GM21619 (cell line): ENCODE measurements at regions not wholly inside any gene's neighbourhood (a gene's known extent, or its start where the extent isn't known, plus 50 kb on each side); places are given as distances from the start of the nearest gene placed in this dataset.

ENCODE experiments used
- ATAC-seq: cut with Tn5 transposase; IDR thresholded peaks from one replicate; pipeline ENCODE4 v1.9.1; 2021; ENCODE audit not compliant: unreplicated experiment

DNA sequence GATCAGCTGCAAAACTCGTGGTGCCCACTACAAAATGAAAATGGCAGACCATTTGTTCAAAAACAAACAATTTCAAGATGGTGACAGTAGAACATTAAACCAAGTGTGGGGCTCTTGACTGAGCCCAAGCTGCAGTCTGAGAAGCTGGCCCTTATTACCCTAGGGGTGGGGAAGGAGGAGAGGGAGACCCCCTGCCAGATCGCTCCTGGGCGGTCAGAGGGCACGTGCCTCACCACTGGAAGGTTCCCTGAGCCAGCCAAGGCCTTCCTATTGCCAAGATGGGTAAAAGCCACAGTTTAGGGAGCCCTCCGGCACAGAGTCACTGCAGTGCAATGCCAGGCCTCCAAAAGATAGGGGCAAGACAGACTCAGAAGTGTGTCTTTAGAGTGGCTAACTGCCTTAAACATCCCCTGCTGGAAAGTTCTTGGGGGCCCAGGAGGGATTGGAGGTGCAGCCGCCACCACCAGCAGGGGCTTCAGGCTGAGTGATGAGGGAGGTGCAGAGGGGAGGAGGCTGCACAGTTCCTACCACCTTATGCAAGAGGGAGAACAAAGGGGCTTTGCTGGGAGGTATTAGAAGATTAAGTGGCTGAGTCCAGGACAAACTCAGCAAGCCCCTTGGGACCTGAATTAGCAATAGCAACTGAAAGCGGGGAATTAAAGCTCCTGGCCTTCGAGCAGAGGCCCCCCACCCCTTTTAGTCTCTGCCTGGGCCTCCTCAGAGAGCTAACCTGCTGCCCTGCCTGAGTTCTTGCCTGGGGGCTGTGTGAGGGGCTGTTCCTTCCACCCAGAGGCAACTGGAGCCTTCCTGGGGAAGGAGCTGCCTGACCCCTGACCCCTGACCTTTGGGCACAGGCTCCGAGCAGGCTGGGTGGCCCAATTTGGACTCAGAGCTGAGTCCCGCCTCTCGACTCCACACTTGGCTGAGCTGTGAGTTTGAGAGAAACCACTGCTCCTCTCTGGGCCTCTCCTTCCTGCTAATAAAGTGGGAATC is 88.4 kb downstream of the VEGFA start:
- no peak for ATAC-seq

DNA sequence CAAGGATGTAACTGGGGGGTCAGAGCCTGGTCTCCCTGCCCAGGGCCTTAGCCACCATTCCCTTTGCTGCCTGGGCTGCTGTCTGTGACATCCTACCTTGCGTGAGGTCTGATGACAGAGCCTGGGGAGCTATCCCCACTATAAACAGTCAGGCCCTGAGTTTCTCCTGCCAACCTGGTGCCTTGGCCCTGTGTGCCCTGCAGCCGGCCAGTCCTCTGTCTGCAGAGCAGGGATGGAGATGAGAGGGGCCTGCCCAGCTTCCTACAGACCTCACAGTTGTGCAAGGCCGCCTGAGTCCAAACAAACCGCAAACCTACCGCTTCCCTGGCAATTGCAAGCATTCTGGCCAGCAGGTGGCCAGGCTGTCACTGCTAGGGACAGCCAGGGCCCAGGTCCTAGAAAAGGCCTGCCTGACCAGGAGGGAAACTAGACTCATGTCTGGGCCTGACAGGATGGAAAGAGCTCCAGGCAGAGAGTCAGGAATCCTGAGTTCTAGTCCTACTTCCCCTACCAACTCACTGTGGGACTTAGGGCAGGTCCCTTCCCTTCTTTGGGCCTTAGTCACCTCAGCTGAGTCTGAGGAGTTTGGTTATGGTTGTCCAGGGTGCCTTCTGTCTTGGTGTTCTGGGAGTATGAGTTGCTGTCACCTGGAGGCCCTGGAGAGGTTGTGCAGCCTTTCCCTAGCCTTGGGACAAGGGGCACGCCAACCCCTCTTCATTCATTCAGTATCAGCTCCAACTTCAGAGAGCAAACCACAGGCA is 86.2 kb downstream of the VEGFA start:
- ATAC-seq, result no peak

DNA sequence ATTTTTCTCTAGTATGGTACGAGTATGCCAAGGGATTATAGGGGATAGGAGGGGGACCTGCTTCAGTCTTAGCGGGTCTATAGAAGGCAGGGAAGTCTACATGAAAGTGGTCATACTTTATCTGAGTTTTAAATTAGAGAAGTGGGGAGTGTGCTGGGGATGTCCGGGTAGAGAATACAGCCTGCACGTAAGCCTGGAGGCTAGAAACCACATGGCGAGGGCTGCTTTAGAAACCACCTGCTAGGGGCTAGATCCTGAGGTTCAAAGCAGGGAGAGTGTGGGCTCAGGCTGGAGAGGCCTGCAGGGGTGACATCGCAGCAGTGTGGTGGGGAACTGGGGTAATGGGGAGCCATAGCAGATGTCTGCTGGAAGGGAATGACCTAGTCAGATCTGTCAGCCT is 85.2 kb downstream of the VEGFA start:
- ATAC-seq, result no peak

DNA sequence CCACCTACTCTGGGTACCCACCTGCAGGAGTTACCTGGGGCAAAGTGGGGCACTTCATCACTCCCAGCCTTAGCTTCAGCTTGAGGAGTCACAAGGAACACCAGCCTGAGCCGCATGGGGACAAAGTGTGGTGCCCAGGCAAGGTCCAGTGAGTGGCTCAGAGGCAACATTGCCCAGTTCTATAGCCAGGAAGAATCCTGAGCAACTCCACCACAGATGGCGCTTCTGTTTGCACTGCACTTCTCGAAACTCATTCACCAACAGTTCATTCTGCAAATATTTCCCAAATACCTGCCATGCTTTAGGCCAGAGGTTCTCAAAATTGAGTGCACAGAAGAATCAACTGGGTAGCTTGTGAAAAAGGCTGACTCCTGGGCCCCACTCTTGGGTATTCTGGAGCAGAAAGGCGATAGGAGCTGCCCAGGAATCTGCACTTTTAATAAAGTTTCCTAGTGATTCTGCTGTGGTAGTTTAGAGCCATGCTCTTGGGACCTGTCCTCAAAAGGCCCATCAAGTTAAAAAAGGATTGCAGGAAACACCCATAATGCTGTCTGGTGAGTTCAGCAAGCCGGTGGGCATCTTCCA is 83.1 kb downstream of the VEGFA start:
- no peak for ATAC-seq

DNA sequence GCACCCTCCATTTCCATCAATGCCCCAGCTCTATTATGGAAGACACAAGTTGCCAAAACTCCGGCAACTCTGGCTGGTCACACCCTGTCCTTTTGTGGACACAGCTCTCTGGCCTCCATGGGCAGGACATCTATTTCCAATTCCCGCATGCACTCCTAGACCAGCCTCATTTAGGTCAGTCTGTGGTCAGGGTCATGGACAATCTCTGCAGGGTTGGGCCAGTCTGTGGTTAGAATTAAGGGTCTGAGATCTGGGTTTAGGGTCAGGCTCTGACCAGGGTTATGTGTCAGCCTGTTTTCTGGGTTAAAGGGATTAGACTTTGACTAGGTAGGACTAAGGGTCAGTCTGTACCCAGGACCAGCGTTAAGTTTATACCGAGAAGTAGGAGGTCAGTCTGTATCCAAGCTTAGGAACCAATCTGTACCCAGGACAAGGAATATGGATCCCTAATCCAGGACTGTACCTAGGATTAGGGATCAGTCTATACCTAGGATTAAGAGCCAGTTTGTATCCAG is 82.4 kb downstream of the VEGFA start:
- no peak for ATAC-seq

DNA sequence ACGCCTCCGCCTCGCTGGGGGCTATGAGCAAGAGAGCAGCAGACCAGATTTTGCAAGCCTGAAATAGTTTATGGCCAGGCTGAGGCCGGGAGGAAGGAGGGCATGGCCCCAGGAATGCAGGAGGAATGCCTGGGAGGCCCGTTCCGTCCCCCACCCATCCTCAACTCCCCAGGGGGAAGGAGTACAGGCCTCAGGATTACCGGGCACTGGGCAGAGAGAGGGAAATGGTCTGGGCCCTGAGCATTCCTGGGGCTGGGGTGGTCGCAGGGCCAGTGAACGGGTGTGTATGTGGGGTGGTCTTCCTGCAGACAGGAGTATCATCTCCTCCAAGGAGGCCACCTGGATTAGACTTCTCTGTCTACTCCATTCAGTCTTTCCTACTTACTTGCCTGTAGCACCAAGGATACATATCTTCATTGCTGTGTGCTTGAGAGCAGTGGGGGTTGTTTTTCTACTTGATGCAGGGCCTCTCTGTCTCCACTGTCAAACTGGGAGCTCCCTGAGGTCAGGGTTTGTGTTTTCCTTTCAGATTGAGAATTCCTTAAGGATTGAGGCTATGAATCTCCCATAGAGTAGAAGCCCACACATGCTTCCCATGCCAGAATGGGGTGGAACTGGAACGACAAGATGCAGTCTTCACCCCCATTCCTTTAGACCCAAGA is 81.3 kb downstream of the VEGFA start:
- ATAC-seq, result no peak

DNA sequence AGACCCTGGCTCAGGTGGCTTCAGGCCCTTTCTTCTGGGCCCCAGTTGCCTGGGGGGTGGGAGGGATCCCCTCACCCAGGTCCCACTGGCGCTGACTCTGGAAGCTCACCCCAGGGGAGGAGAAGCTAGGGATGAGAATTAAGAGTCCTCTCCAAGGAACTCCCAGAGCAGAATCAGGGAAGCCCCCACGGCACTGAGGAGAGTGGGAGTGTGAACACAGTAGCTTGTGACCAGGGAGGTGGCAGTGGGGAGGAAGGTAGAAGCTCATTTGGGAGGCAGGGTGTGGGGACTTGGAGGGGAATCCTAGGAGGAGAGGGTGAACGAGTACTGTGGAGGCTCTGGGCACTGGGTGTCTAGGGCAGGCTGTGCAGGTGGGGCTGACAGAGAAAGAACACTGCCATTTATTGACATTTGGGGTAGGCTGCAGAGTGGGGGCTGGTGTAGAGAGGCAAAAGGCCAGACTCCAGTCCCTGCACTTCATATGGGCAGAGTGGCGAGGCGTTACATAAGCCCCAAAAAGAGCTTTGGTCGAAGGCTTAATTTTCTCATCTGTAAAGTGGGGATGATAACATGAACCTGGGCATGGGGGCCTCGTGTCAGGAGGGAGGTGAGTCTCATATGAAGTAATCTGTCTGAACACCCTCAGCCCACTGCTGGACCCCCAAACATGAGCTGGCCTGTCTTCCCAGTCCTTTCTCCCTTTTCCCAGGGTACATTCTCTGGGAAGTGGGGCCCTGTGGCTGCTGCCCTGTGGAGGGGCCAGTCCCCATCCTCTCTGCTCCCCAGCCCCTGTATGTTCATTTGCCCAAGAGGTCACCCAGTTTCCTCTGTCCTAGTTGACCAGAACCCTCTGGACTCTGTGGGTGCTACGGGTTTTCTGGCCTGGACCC is 80.5 kb downstream of the VEGFA start:
- ATAC-seq, result no peak

DNA sequence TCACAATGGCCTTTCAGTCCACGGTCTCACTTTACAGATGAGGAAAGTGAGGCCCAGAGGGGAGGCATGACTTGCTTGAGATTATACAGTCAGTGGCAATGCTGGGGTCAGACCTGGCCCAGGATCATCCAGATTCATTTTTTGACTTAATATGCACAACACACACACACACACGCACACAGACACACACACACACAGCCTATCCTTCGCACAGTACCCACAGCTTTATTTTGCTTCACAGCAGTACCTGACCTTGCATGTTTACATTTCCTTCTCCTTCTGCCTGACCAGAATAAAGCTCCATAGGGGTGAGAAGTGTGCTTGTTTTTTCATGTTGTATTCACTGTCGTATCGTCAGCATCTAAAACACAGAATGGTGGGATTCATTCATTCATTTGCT is 79.8 kb downstream of the VEGFA start:
- no peak for ATAC-seq

DNA sequence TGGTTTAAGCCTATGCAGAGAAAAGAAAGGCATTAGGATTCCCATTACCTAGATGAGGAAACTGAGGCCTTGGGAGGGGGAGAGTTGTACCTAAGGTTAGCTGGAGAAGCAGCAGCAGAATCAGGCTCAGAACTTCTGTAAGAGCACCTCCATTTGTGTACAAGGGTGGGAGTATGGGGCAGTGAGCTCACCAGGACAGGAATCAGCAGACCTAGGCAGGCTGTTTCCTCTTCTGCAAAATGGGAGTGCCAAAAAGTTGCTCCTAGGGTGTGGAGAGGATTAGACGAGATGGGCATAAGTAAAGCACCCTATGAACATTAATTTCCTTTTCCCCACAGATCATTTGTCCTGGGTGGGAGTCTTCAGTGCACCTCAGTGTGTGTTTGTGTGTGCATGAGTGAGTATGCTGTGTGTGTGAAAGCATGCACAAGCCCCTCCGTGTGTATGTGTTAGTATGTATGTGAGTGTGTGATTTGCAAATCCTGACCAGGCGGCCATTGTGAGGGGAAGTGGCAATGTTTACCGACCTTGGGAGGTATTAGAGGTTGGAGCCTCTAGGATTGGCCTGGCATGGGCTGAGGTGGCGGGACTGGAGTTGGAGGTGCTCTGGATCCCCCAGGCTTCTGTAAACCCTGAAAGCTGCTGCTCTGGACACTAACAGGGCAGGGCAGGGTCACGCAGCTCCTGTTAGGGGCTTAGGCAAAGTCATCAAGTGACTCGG is 78.8 kb downstream of the VEGFA start:
- ATAC-seq, result no peak

DNA sequence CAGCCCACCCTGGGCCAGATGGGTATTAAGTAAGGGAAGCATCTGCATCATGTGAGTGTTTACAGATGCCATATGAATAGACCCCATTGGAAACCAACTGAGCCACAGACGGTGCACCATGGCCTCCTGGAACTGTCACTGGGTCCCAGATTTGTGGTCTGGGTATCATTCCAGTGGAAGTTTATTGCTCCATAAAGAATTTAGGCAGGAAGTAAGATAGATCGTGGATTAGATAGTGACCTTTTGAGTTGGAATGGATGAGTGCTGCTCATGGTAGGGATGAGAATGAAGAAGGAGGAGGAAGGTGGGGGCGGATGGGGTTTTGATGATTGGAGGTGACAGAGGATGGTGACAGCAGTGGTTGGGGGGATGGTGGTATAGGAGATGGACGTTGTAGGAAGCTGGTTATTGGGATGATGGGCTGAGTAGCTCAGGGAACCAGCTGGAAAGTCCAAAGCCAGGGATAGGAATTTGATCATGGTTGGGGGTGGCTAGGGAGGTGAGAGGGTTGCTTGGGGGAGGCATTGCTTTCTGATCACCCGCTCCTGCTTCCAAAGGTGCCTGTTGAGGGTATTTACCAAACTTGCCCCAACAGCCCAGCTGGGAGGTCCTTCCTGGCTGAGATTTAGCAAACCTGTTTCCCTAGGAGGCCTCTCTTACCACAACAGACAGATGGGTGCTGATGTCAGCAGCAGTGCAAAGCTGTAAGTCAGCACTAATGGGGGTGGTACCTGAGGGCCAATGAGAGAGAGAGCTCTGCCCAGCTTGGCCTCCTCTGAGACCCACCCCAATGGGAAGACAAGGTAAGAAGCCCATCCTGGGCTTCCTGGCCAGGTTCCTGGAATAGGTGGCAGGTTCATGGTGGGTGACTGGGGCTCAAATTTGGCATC is 78.0 kb downstream of the VEGFA start:
- ATAC-seq, result no peak

DNA sequence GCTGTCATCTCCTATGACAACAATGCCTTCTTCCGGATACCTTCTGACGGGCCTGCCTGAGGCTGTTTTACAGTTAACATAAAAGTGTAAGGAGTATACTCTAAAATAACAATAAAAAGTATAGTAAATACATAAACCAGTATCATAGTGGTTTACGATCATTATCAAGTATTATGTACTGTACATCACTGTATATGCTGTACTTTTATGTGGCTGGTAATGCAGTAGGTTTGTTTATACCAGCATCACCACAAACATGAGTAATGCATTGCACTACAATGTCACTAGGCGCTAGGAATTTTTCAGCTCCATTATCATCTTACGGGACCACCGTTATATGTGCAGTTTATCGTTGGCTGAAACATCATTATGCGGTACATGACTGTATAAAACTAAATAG is 76.5 kb downstream of the VEGFA start:
- no peak for ATAC-seq

DNA sequence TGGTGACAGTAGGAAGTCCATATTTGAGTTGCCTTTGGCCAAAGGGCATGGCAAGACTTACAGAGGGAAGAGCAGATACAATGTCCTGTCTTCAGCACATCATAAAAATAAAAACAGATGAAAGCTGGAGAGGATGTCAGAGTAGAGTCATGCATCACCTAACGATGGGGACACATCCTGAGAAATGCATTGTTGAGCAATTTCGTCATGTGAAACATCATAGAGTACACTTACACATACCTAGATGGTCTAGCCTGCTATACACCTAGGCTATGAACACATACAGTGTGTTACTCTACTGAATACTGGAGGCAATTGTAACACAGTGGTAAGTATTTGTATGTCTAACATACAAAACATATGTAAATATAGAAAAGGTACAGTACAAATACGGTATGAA is 75.6 kb downstream of the VEGFA start:
- ATAC-seq, result no peak

DNA sequence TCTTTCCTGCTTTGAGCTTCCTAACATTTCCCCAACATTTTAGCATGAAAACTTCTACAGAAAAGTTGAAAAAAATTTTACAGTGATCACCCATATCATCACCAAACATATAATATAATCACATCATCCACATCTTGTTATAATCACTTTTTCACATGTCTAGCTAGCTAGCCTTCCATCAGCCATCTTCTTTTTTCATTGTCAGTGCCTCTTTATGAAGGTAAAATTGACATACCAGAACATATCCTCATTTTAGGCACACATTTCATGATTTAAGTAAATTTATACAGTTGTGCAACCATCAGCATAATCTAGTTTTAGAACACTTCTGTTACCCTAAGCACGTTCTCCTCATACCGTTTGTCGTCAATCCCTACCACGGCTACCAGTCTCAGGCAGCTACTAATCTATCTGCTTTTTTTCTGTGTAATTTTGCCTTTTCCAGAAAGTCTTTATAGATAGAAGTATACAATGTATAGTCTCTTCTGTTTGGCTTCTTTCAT is 73.7 kb downstream of the VEGFA start:
- no peak for ATAC-seq

DNA sequence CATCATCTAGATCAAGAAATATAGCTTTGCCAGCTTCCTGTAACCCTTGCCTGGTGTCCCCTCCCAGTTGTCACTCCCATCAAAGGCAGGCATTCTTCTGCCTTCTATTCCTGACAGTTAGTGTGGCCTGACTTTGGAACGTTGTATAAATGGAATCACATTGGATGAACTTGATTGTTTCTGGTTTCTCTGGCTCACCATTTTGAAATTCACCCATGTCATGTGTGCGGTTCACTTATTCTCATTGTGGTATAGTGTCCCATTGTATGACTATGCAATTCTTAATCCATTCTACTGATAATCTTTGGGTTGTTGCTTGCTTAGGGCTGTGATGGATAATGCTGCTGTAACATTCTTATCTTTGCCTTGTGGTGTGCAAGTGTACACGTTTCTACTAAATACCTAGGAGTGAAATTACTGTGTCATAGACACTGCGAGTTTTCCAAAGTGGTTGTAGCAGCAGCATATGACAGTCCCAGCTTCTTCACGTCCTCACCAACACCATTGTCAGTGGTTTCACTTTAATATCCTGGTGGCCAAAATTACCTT is 73.2 kb downstream of the VEGFA start:
- ATAC-seq, result no peak

DNA sequence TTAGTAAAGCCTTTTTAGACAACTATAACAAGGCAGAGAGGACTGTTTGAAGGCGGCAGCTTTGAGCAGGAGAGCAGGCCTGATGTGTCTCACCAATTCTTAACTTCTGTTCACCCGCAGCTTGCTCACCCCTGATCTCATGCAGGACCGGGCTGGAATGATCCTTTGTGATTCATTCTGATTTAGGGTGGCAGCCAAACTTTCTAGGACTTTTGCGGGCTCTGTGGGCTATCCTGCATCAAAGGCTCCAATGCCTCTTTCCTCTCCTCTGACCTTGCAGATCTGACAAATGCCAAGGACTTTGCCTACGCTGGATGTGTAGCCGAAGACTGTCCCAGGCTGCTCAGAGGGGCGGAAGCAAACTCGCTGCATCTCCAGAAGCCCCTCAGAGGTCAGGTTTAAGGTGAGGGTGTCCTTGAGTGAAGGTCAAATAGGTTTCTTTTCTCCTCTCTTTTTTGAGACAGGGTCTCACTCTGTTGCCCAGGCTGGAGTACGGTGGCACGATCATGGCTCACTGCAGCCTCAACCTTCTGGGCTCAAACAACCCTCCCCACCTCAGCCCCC is 72.3 kb downstream of the VEGFA start:
- no peak for ATAC-seq

DNA sequence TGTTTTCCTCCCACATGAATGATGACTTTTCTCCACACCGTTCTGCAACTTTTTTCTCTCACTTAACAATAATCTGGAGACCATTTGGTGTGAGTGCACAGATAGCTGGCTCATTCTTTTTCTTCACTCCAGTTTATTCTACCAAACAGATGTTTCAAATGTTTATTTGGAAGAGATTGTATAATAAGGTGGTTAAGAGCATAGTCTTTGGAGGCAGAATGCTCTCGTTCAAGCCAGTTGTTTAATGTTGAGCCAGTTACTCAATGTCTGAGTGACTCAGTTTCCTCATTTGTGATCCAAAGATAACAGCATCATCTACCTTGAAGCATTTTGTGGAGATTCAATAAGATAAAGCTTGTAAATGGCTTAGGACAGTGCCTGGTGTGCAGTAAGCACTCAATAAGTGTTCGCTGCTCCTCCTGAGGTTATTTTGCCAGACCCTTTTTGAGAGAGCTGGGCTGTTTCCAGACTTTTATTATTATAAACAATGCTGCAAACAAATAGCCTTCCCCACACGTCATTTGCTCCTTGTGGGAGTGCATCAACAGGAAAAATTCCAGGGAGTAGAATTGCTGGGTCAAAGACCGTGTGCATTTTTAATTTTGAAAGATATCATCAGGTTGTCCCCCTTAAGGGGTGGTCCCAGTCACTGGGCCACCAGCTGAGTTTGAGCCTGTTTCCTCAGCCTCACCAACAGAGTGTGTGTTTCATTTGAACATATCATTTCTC is 70.6 kb downstream of the VEGFA start:
- ATAC-seq, result no peak
